ENCODE measurements at regions not wholly inside any gene's neighbourhood (a gene's known extent, or its start where the extent isn't known, plus 50 kb on each side); places are given as distances from the start of the nearest gene placed in this dataset.

DNA sequence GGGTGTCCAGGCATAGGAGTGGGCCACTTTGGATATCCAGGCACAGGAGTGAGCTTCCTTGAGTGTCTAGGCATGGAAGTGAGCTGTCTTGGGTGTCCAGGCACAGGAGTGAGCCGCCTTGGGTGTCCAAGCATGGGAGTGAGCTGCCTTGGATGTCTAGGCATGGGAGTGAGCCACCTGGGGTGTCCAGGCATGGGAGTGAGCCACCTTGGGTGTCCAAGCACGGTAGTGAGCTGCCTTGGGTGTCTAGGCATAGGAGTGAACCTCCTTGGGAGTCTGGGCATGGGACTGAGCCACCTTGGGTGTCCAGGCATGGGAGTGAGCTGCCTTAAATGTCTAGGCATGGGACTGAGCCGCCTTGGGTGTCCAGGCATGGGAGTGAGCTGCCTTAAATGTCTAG is 146.3 kb downstream of the C1orf94 start:
- H3K27me3 ChIP-seq (replicated peaks in 1 of 7) = peaks cover 0 to 36% (median 0%) of the 10 kb centered on the region in 7 donors
- TF ChIP-seq, protein P1, sequence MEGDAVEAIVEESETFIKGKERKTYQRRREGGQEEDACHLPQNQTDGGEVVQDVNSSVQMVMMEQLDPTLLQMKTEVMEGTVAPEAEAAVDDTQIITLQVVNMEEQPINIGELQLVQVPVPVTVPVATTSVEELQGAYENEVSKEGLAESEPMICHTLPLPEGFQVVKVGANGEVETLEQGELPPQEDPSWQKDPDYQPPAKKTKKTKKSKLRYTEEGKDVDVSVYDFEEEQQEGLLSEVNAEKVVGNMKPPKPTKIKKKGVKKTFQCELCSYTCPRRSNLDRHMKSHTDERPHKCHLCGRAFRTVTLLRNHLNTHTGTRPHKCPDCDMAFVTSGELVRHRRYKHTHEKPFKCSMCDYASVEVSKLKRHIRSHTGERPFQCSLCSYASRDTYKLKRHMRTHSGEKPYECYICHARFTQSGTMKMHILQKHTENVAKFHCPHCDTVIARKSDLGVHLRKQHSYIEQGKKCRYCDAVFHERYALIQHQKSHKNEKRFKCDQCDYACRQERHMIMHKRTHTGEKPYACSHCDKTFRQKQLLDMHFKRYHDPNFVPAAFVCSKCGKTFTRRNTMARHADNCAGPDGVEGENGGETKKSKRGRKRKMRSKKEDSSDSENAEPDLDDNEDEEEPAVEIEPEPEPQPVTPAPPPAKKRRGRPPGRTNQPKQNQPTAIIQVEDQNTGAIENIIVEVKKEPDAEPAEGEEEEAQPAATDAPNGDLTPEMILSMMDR (IDR thresholded peaks at IDR 0.05 in 8 of 11, conservative IDR thresholded peaks at IDR 0.05 in 3 of 11) = no peak
- TF ChIP-seq POLR2A (IDR thresholded peaks at IDR 0.05) = no peak
- TF ChIP-seq POLR2AphosphoS5 (IDR thresholded peaks at IDR 0.05) = no peak
- intact Hi-C loops (cut with DNase I; ENCODE audit: low total_unique reads) = no loop called here
- H3K4me3 ChIP-seq = no peak overlapping the region
- H3K4me1 ChIP-seq = no peaks in the 10 kb centered on the region
- H3K9me3 ChIP-seq = no peaks in the 10 kb centered on the region
- 61 to 72% (median 68%) methylated on average over 3 of the region's 3 CpGs for WGBS, 5 donors
- no peak overlapping the region for H3K27ac ChIP-seq
- no peaks in the 10 kb centered on the region for H3K36me3 ChIP-seq
- no peak for DNase-seq

DNA sequence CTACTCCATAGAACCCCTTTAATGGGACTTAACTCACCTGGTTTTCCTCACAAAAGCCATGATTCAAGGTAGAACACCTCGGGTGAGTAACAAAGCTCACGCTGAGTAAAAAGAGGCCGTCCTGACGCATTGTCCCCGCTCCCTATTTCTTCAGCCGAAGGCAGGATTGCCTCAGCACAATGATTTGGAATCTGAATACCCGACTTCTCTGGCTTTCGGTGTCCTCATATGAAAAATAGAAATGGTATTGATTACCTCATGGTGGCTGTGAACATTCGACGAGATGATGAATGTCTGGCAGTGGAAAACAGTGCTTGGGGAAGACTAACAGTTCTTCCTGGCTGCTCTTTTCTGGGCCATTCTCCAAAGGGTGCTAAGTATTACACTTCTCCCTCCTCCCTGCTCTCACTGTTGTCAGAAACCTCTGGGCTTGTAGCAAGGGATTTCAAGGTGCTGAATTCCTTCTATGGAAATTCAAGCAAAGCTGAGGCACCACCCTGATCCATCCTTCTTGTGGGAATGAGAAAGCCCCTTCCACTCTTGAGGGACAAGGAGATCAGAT is 148.3 kb downstream of the C1orf94 start:
- DNase-seq = no peak
- intact Hi-C loops (cut with DNase I; ENCODE audit: low total_unique reads) = no loop called here
- no peak overlapping the region for H3K4me3 ChIP-seq
- H3K9me3 ChIP-seq = no peaks in the 10 kb centered on the region
- TF ChIP-seq POLR2AphosphoS5 (IDR thresholded peaks at IDR 0.05) (no peak), POLR2A (IDR thresholded peaks at IDR 0.05) (no peak)
- TF ChIP-seq, protein P1 (IDR thresholded peaks at IDR 0.05 in 8 of 11, conservative IDR thresholded peaks at IDR 0.05 in 3 of 11) = no peak
- no peaks in the 10 kb centered on the region for H3K36me3 ChIP-seq
- 70 to 80% (median 76%) methylated on average over 10 of the region's 10 CpGs for WGBS, 5 donors
- no peak overlapping the region for H3K27ac ChIP-seq
- no peaks in the 10 kb centered on the region for H3K4me1 ChIP-seq
- peaks cover 0 to 45% (median 0%) of the 10 kb centered on the region in 7 donors for H3K27me3 ChIP-seq (replicated peaks in 1 of 7)

DNA sequence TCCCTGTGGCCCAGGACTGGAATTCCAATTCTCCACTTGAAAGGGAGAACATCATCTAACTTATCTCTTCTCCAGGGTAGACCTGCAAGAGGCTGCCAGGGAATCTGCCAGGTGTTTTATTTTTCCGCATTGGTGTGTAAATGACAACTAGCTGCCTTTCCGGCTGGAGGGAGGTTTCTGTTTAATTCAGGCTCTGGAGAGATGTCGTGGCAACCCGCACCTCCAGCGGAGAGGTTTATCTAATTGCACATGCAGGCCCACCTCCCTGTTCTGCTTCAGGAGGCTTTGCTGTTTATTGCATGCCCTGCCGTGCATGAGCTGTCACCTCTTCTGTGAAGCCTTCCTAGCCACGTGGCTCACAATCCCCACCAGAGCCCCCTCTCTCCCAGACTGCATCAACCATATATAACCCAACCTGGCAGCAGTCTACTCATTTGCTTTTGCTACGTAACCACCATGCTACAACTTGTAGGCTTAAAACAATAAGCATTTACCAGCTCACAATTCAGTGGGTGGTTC is 151.6 kb downstream of the C1orf94 start:
- WGBS, 5 donors = 42 to 60% (median 49%) methylated on average over 8 of the region's 8 CpGs
- intact Hi-C loops (cut with DNase I; ENCODE audit: low total_unique reads) = no loop called here
- no peak for DNase-seq
- Histone ChIP-seq H3K4me3 (no peak overlapping the region), H3K4me1 (no peaks in the 10 kb centered on the region), H3K27me3 (replicated peaks in 1 of 7) (peaks cover 0 to 38% (median 0%) of the 10 kb centered on the region in 7 donors), H3K27ac (no peak overlapping the region), H3K36me3 (no peaks in the 10 kb centered on the region), H3K9me3 (no peaks in the 10 kb centered on the region)
- no peak for TF ChIP-seq POLR2AphosphoS5 (IDR thresholded peaks at IDR 0.05)
- TF ChIP-seq POLR2A (IDR thresholded peaks at IDR 0.05) = no peak
- TF ChIP-seq, protein P1 (IDR thresholded peaks at IDR 0.05 in 8 of 11, conservative IDR thresholded peaks at IDR 0.05 in 3 of 11) = no peak

DNA sequence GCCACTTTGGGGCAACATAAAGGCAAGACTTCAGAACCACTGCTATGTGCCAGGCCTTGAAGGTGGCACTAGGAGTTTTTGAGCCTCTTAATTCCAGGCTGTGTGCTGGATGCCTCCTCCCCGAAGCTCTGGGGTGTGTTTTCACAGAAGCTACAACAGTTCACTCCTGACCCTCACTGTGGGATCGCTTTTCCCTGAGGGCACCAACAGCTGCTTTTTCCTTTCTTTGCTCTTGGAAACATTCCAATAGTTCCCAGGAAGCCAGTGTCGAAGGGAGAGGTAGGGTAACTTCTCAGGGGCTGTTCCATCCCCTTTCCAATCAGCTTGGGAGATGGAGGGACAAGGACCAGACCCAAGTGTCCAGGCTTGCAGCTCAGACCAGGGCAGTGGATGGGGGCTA is 153.4 kb downstream of the C1orf94 start:
- intact Hi-C loops (cut with DNase I; ENCODE audit: low total_unique reads) = no loop called here
- Histone ChIP-seq H3K27ac (no peak overlapping the region), H3K27me3 (replicated peaks in 1 of 7) (peaks cover 0 to 37% (median 0%) of the 10 kb centered on the region in 7 donors), H3K4me1 (no peaks in the 10 kb centered on the region), H3K36me3 (no peaks in the 10 kb centered on the region), H3K9me3 (no peaks in the 10 kb centered on the region), H3K4me3 (no peak overlapping the region)
- 61 to 80% (median 71%) methylated on average over 3 of the region's 3 CpGs for WGBS, 5 donors
- no peak for DNase-seq
- TF ChIP-seq POLR2AphosphoS5 (IDR thresholded peaks at IDR 0.05) = no peak
- TF ChIP-seq, protein P1 (IDR thresholded peaks at IDR 0.05 in 8 of 11, conservative IDR thresholded peaks at IDR 0.05 in 3 of 11) = no peak
- TF ChIP-seq POLR2A (IDR thresholded peaks at IDR 0.05) = no peak
